Activated CD4-positive, alpha-beta T cell treated with anti-CD3 and anti-CD28 coated beads, Interleukin-2, Interleukin-4, amounts not matched to agents 100 ng/mL and 50 ng/mL, durations not matched to agents 16 hours and 8 hours (primary cell): ENCODE measurements at regions not wholly inside any gene's neighbourhood (a gene's known extent, or its start where the extent isn't known, plus 50 kb on each side); places are given as distances from the start of the nearest gene placed in this dataset.

Experiments used
- DNase-seq: peaks from one replicate; pipeline ENCODE4 v3.0.0-alpha.2; 2020; ENCODE audit warnings: low spot score

DNA sequence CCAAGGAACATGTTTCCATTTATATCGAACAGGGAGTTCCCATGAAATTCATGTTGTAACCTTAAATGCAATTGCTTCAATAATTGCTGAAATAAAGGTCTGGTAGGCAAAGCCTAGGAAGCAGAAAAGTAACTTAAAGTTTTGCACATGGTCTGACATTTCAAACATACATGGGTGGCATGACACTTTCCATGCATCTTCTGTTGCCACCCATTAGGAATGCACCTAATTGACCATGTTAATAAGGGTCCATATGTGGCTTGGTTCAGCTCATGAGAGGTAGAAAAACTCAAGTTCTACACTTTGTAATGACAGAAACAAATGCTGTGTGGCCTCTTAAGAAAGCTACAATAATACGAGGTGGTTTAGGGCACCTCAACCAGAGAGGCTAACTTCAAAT lies 72.0 kb upstream of the GORAB start:
- DNase-seq: no peak

DNA sequence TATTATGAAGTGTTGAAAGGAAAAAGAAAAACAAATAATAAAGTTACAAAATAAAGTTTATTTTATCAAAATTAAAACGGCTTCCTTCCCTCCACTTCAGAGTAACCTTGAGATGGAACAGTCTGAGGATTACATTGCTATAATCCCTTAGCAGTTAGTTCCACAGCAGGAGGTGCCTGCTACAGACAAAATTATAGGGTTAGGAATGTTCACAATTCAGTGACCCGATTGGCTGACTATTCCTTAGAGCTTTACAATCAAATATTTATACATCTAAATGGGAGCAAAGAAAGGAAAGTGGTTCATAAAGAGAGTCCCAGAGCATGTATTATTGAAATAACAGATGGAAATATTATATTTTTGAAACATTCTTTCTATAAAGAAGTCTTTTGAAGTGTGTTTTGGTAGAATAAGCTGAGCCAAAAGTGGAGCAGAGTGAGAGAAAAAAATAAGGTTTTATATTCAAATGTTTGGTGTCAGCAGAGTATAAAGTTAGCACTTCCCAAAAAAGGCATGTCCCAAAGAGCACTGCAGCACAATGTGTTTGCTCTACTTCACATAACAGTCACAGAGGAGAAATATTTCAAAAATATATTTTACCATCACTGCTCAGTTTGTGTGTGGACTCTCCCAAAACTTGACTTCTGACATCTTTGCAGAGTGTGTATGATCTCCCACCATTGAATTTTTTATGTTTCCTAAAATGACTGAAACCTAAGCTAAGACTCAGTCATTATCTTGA lies 71.4 kb upstream of the GORAB start:
- no peak for DNase-seq

DNA sequence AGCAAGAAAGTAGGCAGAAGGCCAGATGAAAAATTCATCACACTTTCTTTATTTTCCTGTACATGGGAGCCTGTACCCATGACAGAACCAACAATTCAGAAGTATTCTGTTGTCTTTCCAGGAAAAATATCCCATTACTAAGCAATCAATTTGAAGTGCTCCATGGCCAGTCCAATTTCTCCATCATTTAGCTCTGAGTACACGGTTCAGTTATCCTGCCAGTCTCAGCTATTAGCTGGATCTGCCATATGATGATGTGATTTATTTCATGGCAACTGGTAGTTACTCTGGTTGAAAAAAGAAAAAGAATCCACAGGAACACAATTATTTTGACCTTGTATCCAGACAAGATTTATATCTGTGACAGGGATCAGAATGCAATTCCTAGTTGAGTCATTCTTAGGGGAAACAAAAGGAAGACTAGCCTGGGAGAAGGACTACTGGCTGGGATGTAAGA lies 70.6 kb upstream of the GORAB start:
- no peak for DNase-seq

DNA sequence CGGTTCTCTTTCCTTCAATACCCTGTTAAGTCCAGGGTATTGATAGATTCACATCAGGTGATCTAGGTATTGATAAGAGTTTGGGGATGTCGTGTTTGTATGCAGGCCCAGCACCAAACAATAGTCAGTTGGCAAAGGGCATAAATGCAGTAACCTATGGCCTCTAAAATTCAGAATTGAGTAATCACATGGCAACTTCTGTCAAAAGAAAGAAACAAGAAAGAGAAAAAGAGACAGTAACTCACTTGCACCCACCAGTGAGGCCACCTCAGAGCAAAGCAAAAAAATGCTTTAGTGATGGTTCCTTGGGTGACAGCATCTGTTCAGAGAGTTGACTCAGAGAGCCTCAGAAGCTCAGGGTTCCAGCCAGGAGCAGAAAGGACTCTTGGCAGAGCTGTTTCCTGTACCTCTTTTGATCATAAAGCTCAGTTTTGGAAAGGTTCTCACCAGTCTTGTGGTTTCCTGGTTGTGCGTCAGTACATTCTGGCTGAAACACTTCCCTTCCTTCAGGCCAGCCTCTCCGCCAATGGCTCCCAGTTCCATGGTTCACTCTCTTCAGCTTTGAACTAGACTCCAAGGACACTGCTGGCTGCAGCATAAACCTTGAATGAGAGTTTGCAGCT lies 70.1 kb upstream of the GORAB start:
- no peak for DNase-seq

DNA sequence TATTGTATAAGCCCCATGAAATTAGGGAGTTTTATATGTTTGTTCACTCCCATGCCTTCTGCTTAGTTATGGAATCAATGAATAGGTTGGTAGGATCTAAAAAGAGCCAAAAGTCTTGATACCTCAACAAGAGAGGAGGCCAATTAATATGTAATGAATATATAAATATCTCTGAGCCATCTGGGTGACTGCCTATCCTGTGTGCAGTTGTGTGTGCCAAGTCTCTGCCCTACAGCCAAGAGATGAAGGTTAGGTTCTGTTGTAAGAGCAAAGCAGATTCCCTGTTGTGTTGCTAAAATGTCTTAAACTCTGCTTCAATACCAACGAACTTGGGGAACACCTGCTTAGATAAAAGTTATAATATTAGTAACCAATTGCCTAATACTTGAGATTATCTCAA lies 61.8 kb upstream of the GORAB start:
- DNase-seq: no peak

DNA sequence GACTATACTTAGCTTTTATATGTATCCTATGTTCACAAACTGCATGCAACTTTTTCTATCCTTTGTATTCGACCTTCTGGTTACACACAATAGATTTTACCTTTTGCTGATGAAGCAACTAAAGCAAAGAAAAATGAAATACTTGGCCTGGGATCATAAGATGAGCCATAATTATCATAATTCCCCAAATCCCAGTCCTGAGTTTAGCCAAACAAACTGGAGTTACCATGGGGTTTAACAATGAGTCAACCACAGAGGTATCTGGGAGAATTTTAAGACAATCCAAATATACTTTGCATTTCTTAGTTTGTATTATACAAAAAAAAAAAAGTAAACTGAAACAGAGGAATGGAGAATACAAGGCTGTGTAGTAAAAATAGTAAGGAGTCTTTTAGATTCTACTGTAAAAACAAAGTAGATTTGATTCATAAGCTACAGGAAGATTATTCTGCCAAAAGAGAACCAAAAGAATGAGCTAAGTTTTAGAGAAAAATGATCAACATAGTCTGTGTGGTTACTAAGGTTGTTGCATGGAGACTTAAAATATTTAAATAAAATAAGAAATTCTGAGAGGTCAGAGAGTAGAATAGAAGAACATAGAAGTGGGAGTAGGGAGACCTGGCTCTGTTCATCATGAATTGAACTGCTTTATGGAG lies 60.4 kb upstream of the GORAB start:
- DNase-seq: no peak

DNA sequence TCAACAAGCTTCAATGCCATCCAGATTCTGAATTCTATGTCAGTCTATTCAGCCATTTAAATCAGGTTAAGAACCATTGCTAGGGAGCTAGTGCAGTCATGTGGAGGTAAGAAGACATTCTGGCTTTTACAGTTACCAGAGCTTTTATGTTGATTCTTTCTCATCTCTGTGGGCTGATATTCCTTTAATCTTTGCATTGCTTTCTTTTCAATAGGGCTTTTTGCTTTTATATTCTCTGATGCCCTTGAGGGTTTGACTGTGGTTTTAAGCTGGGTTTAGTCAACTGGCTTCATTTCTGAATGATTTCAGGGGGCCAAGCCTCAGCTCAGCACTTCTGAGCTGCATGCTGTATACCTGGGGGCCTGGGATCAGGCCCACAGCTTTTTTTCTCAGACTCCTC lies 51.0 kb upstream of the GORAB start:
- no peak for DNase-seq
